ENCODE measurements at regions not wholly inside any gene's neighbourhood (a gene's known extent, or its start where the extent isn't known, plus 50 kb on each side); places are given as distances from the start of the nearest gene placed in this dataset.
"Not testable (repeated sequence)": the region's sequence is repeated elsewhere in the genome, so short reads cannot be mapped to it uniquely, and the experiment has no call there.

GRCh38 chr2:62326735-62327134 is 130.8 kb downstream of the B3GNT2 start:
- no peak for DNase-seq

GRCh38 chr2:62325398-62325797 is 129.5 kb downstream of the B3GNT2 start:
- no peak for DNase-seq

- no peak for DNase-seq
Measured at GRCh38 chr2:62321380-62322289, 125.7 kb downstream of the B3GNT2 start.

- no peak for DNase-seq
Measured at GRCh38 chr2:62320657-62321357, 124.9 kb downstream of the B3GNT2 start.

- not testable (repeated sequence) for DNase-seq
Measured at GRCh38 chr2:62320137-62320536, 124.2 kb downstream of the B3GNT2 start.

- DNase-seq: no peak
Measured at GRCh38 chr2:62319070-62319469, 123.2 kb downstream of the B3GNT2 start.

- DNase-seq: no peak
Measured at GRCh38 chr2:62315476-62315875, 119.6 kb downstream of the B3GNT2 start.

- no peak for DNase-seq
Measured at GRCh38 chr2:62314291-62314690, 118.4 kb downstream of the B3GNT2 start.

GRCh38 chr2:62313449-62314227 is 117.7 kb downstream of the B3GNT2 start:
- DNase-seq: no peak

GRCh38 chr2:62309465-62310091 is 113.7 kb downstream of the B3GNT2 start:
- no peak for DNase-seq

GRCh38 chr2:62309081-62309464 is 113.2 kb downstream of the B3GNT2 start:
- DNase-seq: no peak

GRCh38 chr2:62307469-62308389 is 111.8 kb downstream of the B3GNT2 start:
- DNase-seq: no peak

GRCh38 chr2:62306751-62307468 is 111.0 kb downstream of the B3GNT2 start:
- DNase-seq: peak; percentile 73

GRCh38 chr2:62305421-62306176 is 109.7 kb downstream of the B3GNT2 start:
- DNase-seq: peak; percentile 57

GRCh38 chr2:62304429-62305417 is 108.8 kb downstream of the B3GNT2 start:
- DNase-seq: peak; percentile 94

GRCh38 chr2:62303788-62304187 is 107.9 kb downstream of the B3GNT2 start:
- DNase-seq: no peak

- no peak for DNase-seq
Measured at GRCh38 chr2:62302631-62303435, 106.9 kb downstream of the B3GNT2 start.

GRCh38 chr2:62300925-62301324 is 105.0 kb downstream of the B3GNT2 start:
- DNase-seq: no peak

All from NCI-H146 (cell line).